ENCODE measurements at regions not wholly inside any gene's neighbourhood (a gene's known extent, or its start where the extent isn't known, plus 50 kb on each side); places are given as distances from the start of the nearest gene placed in this dataset.

DNA sequence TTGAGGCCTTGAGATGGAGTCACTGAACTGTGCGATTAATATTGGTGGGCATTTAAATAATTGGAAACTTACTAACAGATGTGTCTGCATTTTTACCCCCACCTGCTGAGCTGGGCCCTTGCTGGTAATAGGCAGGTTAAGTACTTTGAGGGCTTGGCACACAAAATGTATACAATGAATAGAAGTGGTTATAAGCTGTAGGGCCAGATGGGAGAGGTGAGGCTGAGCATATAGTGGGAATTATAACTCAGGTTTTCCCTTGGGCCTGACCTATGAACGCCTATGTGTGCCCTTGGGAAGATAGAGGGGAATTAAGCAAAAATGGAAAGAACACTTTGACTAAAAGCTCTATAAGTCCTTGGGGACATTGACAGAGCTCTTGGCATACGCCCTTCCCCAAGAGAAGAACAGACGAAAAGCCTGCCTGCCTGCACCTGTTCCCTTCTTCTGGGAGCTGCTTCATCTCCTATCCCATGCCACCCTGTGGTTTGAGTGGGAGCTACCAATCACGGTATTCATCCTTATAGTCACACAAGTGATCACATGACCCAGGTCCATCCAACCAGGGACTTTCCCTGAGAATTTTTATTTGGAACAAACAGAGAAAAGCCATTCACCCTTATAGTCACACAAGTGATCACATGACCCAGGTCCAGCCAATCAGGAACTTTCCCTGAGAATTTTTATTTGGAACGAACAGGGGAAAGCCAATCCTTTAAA is 260.7 kb upstream of the CSF3R start:
- DNase-seq (ENCODE audit: low read depth in 2 of 2): no peak

DNA sequence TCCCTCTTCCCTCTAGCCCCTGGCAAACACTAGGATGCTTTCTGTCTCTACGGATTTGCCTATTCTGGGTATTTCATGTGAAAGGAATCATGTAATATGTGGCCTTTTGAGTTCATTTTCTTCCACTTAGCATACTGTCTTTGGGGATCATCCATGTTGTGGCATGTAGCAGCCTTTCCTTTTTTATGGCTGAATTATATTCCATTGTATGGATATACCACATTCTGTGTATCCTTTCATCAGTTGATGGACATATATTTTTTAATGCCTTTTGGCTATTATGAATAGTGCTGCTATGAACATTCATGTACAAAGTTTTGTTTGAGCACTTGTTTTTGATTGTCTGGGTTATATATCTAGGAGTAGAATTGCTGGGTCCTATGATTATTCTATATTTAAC is 258.4 kb upstream of the CSF3R start:
- no peak for DNase-seq (ENCODE audit: low read depth in 2 of 2)

DNA sequence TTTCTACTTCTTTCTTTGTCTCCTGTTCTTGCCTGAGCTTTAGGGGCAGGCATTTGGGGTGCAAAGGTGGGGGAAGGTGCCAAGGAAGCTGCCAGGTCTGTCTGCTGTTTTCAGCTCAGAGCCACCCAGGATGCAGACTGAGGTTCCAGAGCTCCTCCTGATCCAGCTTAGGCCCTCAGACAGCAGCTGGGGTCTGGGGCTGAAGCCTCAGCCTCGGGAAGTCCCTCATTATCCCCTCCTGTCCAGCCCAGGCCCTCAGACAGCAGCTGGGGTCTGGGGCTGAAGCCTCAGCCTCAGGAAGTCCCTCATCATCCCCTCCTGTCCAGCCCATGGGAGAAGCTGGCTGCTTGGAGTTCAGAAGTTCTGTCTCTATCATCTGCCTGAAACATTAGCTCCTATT is 257.7 kb upstream of the CSF3R start:
- DNase-seq (ENCODE audit: low read depth in 2 of 2): no peak

DNA sequence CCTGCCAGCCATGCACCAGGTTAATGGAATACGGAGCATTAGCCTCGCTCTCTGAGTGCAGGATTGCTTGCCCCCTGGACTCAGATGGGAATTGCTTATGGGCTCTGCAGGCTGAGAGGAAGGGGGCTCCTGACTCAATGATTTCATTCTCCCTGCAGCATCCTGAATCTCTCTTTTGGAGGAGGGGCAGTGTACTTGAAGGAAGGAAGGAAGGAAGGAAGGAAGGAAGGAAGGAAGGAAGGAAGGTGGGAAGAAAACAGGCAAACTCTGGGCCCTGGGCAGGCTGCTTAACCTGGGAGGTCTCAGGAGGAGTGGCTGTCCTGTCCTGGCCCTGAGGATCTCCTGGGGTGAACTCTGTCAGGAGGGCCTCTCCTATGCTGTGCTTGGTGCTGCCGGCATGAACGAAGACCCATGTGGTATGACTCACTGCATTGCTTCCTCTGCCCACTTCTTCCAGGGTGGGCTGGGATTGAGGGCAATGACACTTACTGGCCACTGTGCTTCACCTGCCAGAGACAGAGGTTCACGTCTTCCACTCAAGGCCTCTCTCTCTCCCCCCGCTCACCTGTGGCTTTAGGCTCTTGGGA is 257.1 kb upstream of the CSF3R start:
- no peak for DNase-seq (ENCODE audit: low read depth in 2 of 2)

DNA sequence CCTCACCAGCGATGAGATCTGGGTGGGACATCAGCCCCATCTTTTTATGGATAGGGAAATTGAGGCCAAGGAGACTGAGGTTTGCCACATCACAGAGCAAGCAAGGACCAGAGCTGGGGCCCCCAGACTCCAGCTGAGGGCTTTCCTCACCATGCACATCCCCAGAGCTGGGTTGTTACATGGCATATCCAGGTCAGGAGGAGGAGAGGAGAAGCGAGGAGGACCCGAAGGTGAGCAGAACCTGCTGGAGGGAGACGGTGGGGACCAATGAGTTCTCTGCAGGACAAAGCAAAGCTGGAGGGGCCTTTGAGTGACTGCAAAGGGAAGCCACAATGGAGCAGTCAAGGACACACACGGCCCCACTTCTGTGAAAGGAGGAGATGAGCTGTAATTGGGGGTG is 255.5 kb upstream of the CSF3R start:
- DNase-seq (ENCODE audit: low read depth in 2 of 2): no peak

DNA sequence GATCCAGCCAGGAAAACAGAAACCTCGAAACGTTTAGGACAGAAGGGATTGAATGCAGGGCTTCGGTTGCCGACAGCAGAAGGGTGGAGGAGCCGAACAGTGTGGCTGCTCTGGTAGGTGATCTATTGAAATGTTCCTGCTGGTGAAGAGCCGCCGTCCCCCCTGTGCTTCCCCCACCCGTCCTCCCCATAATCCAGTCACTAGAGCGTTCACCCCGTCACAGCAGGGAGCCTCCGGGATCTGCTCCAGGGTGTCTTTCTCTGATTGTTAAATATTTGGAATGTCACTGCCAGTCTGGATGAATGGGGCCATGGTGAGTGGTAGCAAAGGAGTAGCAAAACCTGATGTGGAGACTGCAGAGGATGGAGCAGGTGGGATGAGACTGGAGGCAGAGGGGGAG is 255.1 kb upstream of the CSF3R start:
- no peak for DNase-seq (ENCODE audit: low read depth in 2 of 2)

DNA sequence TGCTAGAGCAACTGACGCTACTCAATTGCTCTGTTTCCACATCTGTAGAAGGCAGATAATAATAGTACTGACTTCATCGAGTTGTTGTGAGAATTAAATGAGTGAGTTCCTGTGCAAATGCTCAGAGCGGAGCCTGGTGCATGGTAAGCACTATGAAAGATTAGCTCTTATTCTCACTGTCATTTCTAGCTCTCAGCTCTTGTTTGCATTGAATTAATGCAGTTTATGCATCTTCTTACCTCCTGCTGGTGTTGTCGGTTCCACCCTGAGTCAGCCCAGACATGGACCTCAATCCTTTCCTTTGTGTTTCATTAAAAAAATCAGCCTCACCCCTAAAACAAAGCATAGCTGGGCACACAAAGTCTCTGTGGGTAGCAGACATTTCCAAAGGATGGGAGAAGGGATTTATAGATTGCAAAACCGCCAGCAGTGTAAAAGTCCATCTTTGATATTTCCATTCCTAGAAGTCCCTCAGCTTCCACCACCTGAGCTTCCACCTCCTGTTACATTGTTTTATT is 254.4 kb upstream of the CSF3R start:
- DNase-seq (ENCODE audit: low read depth in 2 of 2): no peak

DNA sequence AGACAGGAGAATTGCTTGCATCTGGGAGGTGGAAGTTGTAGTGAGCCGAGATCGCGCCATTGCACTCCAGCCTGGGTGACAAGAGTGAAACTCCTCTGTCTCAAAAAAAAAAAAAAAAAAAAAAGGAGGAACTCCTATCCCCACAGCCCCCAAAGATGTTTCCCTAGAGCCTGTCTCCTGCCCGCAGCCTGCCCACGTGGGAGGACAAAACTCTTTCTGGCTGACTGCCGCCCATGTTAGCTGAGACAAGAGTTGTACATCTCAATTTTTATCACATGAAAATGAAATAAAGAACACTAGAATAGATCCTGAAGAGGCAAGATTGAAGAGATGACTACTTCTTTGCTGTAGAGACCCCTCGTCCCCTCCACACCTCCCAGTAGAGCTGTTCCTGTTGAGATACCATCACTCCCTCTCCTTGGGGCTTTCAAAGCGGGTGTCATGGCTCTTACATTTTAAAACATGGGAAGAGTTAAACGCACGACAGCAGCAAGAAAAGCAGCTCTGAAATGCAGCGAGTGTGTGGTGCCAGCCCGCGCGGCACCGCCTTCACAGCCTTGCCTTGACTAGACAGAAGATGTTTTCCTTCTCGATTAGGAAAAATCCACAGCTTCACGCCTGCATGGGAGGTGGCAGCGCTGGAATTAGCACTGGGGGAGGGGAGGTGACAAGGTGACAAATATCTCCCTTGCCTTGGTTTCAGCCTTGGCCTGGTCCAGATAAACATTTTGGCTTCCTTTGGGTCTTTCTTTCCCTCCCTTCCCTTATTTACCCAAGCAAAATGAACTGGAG is 253.4 kb upstream of the CSF3R start:
- DNase-seq (ENCODE audit: low read depth in 2 of 2): no peak

DNA sequence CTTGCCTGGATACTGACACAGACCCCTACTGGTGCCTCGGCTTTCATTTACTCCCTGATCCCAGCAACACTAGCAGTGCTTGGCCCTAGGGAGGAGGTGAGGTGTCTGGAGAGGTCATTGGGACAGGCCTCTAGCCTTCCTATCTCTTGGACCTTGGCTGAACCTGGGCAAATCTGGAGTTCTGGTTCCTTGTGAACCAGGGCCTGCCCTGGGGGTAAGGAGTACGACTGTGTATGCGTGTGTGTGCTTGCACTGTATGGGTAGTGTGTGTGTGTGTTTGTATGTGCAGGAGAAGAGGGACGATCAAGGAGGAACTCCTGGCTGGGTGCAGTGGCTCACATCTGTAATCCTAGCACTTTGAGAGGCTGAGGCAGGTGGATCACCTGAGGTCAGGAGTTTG is 252.7 kb upstream of the CSF3R start:
- no peak for DNase-seq (ENCODE audit: low read depth in 2 of 2)

DNA sequence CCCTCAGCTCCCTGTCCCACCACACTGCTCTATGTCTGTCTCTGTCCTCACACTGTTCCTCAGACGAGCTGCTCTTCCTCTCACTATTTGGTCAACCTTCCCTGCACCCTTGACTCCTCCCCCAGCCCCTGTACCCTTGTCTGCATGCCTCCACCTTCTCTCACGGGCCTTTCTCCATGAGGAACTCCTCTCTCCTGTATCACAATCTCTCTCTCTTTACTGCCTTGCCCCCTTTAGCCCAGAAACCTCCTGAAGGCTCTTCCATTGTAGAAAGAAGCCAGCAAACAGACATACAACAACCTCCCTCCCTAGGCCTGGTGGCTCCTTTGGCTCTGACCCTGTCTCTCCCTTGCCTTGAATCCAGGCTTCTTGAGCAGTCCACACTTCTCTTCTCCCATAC is 251.6 kb upstream of the CSF3R start:
- no peak for DNase-seq (ENCODE audit: low read depth in 2 of 2)

DNA sequence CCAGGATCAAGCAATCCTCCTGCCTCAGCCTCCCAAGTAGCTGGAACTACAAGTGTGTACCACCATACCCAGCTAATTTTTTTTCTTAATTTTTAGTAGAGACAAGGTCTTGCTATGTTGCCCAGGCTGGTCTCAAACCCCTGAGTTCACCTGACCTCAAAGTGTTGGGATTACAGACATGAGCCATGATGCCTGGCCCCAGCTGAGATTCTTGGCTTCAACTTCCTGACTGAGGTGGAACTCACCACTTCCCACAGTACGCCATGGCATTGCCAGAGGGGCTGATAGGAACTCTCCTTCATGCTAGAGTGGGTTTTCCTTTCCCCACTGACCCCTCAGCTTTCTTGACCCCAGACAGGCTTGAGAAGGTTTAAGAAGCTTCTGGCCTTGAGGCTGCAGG is 251.0 kb upstream of the CSF3R start:
- DNase-seq (ENCODE audit: low read depth in 2 of 2): no peak

DNA sequence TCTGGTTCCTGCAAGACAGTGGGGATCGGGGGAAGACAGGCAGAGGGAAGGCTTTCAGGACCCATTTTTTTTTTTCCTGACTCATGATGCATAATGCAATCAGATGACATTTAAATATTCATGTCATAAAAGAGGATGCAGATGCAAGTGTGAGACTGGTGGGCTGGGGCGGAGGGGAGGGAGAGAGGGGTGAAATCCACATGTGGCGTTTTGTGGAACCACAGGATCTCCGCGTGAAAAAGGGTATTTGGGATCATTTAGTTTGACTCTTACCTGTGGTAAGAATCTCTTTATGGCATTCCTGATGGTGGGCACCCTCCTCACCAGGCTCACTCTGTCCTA is 249.3 kb upstream of the CSF3R start:
- DNase-seq (ENCODE audit: low read depth in 2 of 2): no peak

DNA sequence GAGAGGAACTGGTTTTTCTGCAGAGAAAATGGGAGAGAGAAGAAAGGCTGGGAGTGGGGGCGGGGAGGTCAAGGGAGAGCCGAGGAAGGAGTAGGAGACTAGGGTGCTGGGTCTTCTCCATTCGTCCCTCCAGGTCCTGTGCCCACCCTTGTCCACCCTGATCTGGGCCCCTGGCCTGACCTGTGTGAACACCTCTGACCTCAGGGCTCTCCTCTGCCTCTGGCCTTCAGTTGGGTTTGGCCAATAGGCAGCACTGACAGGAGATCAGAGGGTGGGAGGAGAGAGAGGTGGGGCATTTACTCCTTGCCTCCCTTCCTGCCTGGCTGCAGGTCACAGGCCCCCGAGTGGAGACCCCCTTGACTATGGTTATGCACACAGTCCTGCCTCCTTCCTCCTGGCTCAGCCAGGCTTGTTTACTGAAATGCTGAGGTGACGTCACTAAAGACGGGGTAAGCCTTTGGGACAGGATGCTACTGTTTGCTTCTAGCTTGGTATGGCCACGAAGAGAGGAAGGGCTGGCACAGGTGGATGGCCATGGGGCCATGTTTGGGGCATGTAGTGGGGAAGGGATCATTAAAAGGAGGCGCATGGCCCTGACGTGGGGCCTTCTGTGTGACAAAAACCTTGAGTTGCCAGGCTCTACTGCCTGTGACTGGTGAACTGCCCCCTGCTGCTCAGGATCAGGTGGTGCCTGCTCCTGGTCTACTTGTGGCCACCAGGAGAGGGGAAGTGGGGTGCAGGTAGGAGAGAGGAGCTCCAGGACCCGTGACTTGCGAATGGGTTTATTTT is 248.7 kb upstream of the CSF3R start:
- no peak for DNase-seq (ENCODE audit: low read depth in 2 of 2)

DNA sequence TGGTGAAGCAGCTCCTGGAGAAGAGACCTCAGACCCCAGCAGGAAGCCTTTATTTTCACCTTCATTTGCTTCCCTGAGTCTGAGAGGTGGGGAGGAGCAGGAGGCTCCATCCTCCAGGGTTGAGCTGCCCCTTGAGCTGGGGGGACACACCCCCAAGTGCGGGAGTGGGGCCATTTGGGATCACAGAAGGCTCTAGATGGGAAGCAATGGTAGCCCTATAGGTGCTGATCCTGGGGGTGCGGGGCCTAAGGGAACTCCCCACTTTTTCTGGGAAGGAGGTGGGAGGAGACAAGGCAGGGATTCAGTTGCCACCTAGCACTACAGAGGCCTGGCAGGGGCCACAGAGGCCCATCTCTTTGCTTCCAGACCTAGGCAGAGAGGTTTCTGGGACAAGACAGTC is 247.9 kb upstream of the CSF3R start:
- no peak for DNase-seq (ENCODE audit: low read depth in 2 of 2)

DNA sequence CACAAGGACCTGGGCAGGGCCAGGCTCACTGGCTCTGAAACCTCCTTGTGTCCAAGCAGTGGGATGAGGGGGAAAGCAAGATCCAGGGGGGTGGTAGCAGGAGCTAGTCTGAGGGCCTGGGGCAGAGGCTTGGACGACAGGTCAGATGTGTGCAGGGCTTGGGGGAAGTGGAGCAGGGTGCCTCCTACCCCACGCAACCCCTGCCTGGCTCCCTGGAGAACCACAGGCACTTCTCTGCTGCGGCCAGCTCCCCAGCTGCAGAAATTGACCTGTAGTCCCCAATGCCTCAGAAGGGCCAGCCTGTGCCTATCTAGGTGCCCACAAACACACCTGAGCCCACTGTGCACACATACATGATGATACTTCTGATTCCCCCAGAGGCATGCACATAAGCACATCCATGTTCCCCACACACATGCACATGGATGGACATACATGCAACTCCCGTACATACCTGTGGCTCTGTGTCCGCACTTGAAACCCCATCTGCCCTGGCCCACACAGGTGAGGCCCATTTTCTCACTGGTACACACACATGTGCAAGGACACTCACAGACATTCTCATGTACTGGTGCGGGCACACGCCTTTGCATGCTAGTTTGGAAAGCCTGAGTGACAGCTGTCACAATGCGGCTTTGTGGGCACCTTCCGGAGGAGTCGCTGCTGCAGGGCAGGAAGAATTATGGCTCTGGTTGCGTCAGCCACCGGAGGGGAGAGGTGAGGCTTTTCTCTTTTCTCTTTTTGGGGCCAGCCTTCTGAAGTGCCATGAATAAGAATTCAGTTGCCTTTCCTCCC is 247.2 kb upstream of the CSF3R start:
- no peak for DNase-seq (ENCODE audit: low read depth in 2 of 2)

DNA sequence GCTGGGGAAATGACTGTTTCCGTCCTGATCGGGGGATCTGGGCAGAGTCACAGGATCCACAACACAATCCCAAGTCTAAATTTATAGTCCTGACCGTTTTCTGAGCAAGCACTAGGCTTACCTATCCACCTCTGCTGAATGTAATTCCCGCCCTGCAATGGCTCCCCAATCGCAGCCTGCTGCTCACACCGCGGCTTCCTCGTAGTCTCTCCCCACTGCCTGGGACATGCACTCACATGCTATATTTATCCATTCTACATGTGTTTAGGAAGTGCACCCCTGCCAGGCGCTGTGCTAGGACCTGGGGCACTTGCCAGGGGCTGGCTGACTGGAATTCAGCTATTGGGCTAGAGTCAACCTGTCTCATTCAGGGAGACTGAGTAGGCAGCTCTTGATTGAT is 246.6 kb upstream of the CSF3R start:
- no peak for DNase-seq (ENCODE audit: low read depth in 2 of 2)

DNA sequence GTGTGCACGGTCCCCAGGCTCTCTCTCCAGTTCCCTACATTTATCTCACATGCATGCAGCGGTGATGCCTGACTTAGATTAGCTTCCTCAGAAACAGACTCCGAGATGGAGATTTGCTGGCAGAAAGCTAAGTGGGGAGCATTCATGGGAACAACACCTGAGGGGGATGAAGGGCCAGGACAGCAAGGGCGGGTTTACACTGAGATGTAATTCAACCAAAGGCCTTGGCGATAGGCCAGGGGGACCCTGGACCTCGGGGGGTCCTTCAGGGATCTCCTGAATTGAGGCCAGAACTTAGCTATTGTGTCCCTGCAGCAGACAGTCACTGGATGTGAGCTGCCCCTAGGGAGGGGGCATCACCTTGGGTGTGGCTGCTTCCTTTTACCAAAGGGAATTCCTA is 246.1 kb upstream of the CSF3R start:
- DNase-seq (ENCODE audit: low read depth in 2 of 2): no peak

DNA sequence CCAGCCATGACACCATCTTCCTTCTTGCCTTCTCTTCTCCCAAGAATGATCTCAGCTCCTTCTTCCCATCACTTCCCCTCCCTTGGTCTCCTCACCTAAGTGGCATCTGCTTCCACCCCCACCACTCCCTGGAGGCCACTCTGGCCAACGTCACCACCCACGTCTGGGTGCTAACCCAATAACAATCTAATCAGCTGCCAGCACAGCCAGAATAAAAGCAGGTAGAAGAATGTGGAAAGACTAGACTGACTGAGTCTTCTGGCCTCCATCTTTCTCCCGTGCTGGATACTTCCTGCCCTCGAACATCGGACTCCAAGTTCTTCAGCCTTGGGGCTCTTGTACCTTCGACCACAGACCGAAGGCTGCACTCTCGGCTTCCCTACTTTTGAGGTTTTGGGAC is 245.3 kb upstream of the CSF3R start:
- DNase-seq (ENCODE audit: low read depth in 2 of 2): no peak

DNA sequence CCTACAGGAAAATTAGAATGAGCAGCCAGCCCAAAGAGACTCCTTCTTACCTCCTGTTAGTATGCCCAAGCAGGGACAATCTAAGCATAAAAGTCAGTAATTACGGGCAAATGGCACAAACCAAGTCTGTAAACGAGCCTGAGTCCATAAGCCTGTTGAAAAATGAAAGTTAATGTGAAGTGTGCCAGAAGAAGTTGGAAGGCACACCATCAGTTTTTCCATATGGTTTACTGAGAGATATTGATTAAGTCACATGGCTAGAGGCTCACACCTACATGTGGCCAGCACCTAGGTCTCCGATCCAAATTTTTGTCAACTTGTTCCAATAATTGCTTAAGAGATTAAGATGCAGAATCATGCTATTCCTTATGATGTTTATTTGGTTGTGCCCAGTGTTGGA is 242.4 kb upstream of the CSF3R start:
- DNase-seq (ENCODE audit: low read depth in 2 of 2): no peak

DNA sequence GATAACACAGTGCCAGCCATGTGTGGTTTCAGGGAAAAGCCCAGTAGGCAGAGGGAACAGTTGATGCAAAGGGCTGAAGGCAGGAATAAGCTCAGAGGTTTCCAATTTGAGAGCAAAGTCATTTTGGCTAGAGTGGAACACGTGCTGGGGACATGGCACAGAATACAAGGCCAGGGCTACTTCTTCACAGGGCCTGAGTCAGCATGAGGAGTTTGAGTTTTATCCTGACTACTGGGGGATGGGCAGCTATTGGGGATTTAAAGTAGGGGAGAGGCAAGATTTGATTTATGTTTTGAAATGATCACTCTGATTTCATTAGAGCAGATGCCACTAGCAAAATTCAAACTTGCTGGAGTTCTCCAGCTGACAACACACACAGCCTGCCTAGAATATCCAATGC is 241.1 kb upstream of the CSF3R start:
- DNase-seq (ENCODE audit: low read depth in 2 of 2): no peak

DNA sequence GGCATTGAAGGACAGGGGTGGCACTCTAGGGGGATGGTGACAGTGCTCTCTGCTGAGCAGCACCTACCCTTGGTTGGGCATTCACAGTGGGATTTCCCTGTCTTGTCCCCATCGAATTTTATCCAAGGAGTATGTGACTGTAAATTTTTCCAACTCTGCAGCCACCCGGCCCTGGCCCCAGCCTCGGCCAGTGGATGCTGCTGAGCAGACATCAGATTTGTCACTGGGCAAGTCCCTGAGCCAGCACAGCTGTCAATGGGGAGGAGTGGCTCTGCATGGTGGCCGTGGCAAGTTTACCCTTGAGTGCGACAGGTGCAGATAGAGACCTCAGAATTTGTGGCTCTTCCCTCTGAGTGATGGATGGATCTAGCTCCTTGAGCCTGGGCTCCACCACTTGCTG is 240.2 kb upstream of the CSF3R start:
- no peak for DNase-seq (ENCODE audit: low read depth in 2 of 2)

DNA sequence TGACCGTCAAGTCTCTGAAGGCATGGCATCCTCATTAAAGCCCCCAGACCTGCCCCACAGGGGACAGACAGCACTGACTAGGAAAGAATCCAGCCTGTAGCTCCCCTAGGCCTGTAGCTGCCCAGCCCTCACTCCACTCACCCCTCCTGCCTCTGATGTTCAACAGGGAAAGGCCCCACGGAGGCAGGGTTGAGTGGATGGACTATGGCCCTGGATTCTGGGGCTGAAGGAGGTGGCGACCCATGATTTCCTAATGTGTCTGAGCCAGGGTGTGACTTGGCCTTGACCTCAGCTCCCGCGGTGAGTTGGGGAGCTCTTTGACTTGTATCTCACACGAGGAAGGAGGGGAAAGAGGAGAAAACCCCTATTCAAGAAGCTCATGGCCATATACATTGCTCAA is 238.5 kb upstream of the CSF3R start:
- DNase-seq (ENCODE audit: low read depth in 2 of 2): no peak
